Coronary artery (tissue), 2 donors: ENCODE measurements at regions not wholly inside any gene's neighbourhood (a gene's known extent, or its start where the extent isn't known, plus 50 kb on each side); places are given as distances from the start of the nearest gene placed in this dataset.

Experiments
- DNase-seq: peaks from one replicate; pipeline ENCODE4 v3.0.0-alpha.2; 2017; ENCODE audit warnings: low spot score
- H3K27ac ChIP-seq, 2 donors: fragments of 200-600 bp; sonication (generic); one replicate each; pipeline ENCODE4 v1.5.1; 2016 to 2019
- H3K4me3 ChIP-seq: fragments of 200-600 bp; sonication (generic); 2 replicates; pipeline ENCODE4 v1.5.1; 2016; ENCODE audit warnings: mild to moderate bottlenecking, moderate library complexity
- TF ChIP-seq, protein P1 (sequence below): fragments of 200-600 bp; sonication (generic); IDR thresholded peaks from one replicate; pipeline ENCODE4 v1.5.1; 2019; ENCODE audit warnings: antibody characterized with exemption

GRCh38 chr7:123401295-123401694 lies 133.1 kb downstream of the IQUB start:
- TF ChIP-seq, protein P1, sequence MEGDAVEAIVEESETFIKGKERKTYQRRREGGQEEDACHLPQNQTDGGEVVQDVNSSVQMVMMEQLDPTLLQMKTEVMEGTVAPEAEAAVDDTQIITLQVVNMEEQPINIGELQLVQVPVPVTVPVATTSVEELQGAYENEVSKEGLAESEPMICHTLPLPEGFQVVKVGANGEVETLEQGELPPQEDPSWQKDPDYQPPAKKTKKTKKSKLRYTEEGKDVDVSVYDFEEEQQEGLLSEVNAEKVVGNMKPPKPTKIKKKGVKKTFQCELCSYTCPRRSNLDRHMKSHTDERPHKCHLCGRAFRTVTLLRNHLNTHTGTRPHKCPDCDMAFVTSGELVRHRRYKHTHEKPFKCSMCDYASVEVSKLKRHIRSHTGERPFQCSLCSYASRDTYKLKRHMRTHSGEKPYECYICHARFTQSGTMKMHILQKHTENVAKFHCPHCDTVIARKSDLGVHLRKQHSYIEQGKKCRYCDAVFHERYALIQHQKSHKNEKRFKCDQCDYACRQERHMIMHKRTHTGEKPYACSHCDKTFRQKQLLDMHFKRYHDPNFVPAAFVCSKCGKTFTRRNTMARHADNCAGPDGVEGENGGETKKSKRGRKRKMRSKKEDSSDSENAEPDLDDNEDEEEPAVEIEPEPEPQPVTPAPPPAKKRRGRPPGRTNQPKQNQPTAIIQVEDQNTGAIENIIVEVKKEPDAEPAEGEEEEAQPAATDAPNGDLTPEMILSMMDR: no peak
- DNase-seq: no peak
- Histone ChIP-seq H3K4me3 (no peak overlapping the region), H3K27ac (no peak overlapping the region)

- no peak overlapping the region for H3K27ac ChIP-seq
- TF ChIP-seq, protein P1: no peak
- DNase-seq: no peak
Measured at GRCh38 chr7:123400196-123400595, 134.2 kb downstream of the IQUB start.

GRCh38 chr7:123398921-123399320 lies 135.5 kb downstream of the IQUB start:
- TF ChIP-seq, protein P1: no peak
- Histone ChIP-seq H3K27ac (no peak overlapping the region), H3K4me3 (no peak overlapping the region)
- DNase-seq: no peak

More at GRCh38 chr7:123400196-123400595, 134.2 kb downstream of the IQUB start:
- no peak overlapping the region for H3K4me3 ChIP-seq

GRCh38 chr7:123397746-123398338 lies 136.6 kb downstream of the IQUB start:
- TF ChIP-seq, protein P1: no peak

GRCh38 chr7:123393623-123394022 lies 140.8 kb downstream of the IQUB start:
- TF ChIP-seq, protein P1: no peak
- DNase-seq: no peak
- Histone ChIP-seq H3K27ac (no peak overlapping the region), H3K4me3 (no peak overlapping the region)

More at GRCh38 chr7:123397746-123398338, 136.6 kb downstream of the IQUB start:
- Histone ChIP-seq H3K27ac (no peak overlapping the region), H3K4me3 (no peak overlapping the region)
- no peak for DNase-seq

GRCh38 chr7:123372368-123372767 lies 162.0 kb downstream of the IQUB start:
- TF ChIP-seq, protein P1: no peak
- Histone ChIP-seq H3K4me3 (no peak overlapping the region), H3K27ac (no peak overlapping the region)
- no peak for DNase-seq

DNA sequence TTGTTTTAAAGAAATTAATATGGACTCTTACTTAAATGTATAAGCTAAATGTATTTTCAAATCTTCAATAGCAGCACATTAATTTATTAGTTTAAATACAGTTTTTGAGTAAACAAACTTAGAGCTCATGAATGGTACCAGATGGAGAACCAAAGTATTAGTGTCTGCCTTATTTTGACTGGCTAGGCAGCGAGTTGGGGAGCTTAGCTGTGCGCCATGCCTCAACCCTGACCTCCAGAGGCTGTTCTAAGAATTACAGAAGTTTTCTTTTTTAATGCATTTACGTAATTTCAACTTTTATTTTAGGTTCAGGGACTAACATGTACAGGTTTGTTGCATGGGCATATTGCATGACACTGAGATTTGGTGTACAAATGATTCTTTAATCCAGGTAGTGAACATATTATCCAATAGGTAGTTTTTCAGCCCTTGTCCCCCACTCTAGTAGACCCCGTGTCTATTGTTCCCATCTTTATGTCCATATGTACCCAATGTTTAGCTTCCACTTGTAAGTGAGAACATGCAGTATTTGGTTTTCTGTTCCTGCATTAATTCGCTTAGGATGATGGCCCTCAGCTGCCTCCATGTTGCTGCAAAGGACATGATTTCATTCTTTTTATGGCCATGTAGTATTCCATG lies 166.8 kb downstream of the IQUB start:
- no peak overlapping the region for H3K4me3 ChIP-seq
- TF ChIP-seq, protein P1: peak; percentile 27
- DNase-seq: no peak
- no peak overlapping the region for H3K27ac ChIP-seq
